Ovary (tissue), 3 donors: ENCODE measurements at regions not wholly inside any gene's neighbourhood (a gene's known extent, or its start where the extent isn't known, plus 50 kb on each side); places are given as distances from the start of the nearest gene placed in this dataset.

Experiments
- EP300 ChIP-seq: sonication (generic); formaldehyde crosslinking; IDR thresholded peaks from one replicate; pipeline ENCODE4 v1.6.1; 2017; ENCODE audit warnings: antibody characterized with exemption
- POLR2A ChIP-seq: fragments of 450-650 bp; IDR thresholded peaks from one replicate; pipeline ENCODE4 v1.6.1; 2017; ENCODE audit warnings: antibody characterized with exemption, mild to moderate bottlenecking, moderate library complexity
- TF ChIP-seq, protein P1 (sequence below), 3 donors: fragments of 450-650 bp in 2 of 3; fragments of 200-600 bp in 1 of 3; IDR thresholded peaks; one replicate each; pipeline versions ENCODE4 v1.5.1 to v1.8.0; 2016 to 2022; ENCODE audit warnings: antibody characterized with exemption in 3 of 3, mild to moderate bottlenecking in 1 of 3
- donor health status: DM: no; HTN: no; CAD: no.

DNA sequence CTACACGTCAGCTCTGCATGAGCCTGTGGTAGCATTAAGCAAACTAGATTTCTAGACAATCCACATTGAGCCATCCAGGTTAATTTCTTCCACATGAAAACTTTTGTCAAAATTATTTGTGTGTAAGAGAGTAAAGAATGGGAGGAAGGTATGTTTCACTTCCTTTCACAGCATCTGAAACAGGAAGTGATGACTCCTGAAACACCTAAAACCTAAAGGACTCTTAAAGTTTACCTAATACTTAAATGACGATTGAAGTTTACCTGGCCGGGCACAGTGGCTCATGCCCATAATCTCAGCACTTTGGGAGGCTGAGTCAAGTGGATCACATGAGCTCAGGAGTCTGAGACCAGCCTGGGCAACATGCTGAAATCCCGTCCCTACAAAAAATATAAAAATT is 223.8 kb downstream of the CEMIP2 start:
- TF ChIP-seq, protein P1, sequence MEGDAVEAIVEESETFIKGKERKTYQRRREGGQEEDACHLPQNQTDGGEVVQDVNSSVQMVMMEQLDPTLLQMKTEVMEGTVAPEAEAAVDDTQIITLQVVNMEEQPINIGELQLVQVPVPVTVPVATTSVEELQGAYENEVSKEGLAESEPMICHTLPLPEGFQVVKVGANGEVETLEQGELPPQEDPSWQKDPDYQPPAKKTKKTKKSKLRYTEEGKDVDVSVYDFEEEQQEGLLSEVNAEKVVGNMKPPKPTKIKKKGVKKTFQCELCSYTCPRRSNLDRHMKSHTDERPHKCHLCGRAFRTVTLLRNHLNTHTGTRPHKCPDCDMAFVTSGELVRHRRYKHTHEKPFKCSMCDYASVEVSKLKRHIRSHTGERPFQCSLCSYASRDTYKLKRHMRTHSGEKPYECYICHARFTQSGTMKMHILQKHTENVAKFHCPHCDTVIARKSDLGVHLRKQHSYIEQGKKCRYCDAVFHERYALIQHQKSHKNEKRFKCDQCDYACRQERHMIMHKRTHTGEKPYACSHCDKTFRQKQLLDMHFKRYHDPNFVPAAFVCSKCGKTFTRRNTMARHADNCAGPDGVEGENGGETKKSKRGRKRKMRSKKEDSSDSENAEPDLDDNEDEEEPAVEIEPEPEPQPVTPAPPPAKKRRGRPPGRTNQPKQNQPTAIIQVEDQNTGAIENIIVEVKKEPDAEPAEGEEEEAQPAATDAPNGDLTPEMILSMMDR (IDR thresholded peaks at IDR 0.05), result no peak
- no peak for TF ChIP-seq POLR2A
- TF ChIP-seq EP300, result no peak
